H9 (cell line): ENCODE measurements at regions not wholly inside any gene's neighbourhood (a gene's known extent, or its start where the extent isn't known, plus 50 kb on each side); places are given as distances from the start of the nearest gene placed in this dataset.

Experiments used
- DNase-seq: peaks from one replicate; pipeline ENCODE4 v3.0.0-alpha.2; 2017
- H2AFZ ChIP-seq: one replicate; pipeline ENCODE4 v1.6.1; 2013; ENCODE audit warnings: mild to moderate bottlenecking, low read length, control low read depth, moderate library complexity
- H2AK5ac ChIP-seq: 2 replicates; pipeline ENCODE4 v1.6.1; 2013; ENCODE audit warnings: low read length, control low read depth, mixed read lengths; ENCODE audit not compliant: insufficient read length
- H2BK120ac ChIP-seq: one replicate; pipeline ENCODE4 v1.6.1; 2013; ENCODE audit warnings: low read depth, mild to moderate bottlenecking, low read length, control low read depth, inconsistent platforms; ENCODE audit not compliant: poor library complexity, severe bottlenecking
- H2BK12ac ChIP-seq: 2 replicates; pipeline ENCODE4 v1.6.1; 2013; ENCODE audit warnings: low read length, control low read depth, mixed read lengths, low read depth; ENCODE audit not compliant: insufficient read length
- H2BK15ac ChIP-seq: 2 replicates; pipeline ENCODE4 v1.6.1; 2013; ENCODE audit warnings: low read depth, low read length, control low read depth
- H2BK20ac ChIP-seq: one replicate; pipeline ENCODE4 v1.6.1; 2013; ENCODE audit warnings: low read depth, mild to moderate bottlenecking, low read length, control low read depth, inconsistent platforms; ENCODE audit not compliant: poor library complexity, severe bottlenecking
- H2BK5ac ChIP-seq: 2 replicates; pipeline ENCODE4 v1.6.1; 2013; ENCODE audit warnings: low read length, control low read depth, mixed read lengths; ENCODE audit not compliant: insufficient read length
- H3K14ac ChIP-seq: 2 replicates; pipeline ENCODE4 v1.6.1; 2013; ENCODE audit warnings: low read length, control low read depth; ENCODE audit not compliant: insufficient read depth
- H3K18ac ChIP-seq: 2 replicates; pipeline ENCODE4 v1.6.1; 2013; ENCODE audit warnings: low read depth, mild to moderate bottlenecking, mixed read lengths, low read length, control low read depth; ENCODE audit not compliant: insufficient read length
- H3K23ac ChIP-seq: 2 replicates; pipeline ENCODE4 v1.6.1; 2013; ENCODE audit warnings: low read length, control low read depth, mixed read lengths, low read depth; ENCODE audit not compliant: insufficient read length
- H3K23me2 ChIP-seq: 2 replicates; pipeline ENCODE4 v1.6.1; 2013; ENCODE audit warnings: low read depth, mild to moderate bottlenecking, mixed read lengths, low read length, control low read depth; ENCODE audit not compliant: insufficient read length, poor library complexity, severe bottlenecking
- H3K27ac ChIP-seq: 2 replicates; pipeline ENCODE4 v1.5.1; 2013; ENCODE audit warnings: low read length, control low read depth, mixed read lengths, low read depth; ENCODE audit not compliant: insufficient read length
- H3K27me3 ChIP-seq: 2 replicates; pipeline ENCODE4 v1.6.1; 2013; ENCODE audit warnings: low read length, control low read depth, inconsistent platforms; ENCODE audit not compliant: insufficient read depth
- H3K4ac ChIP-seq: 2 replicates; pipeline ENCODE4 v1.6.1; 2013; ENCODE audit warnings: low read depth, mild to moderate bottlenecking, control low read depth, inconsistent platforms, low read length, moderate library complexity
- H3K4me1 ChIP-seq: 2 replicates; pipeline ENCODE4 v1.6.1; 2013; ENCODE audit warnings: low read length, control low read depth, inconsistent platforms; ENCODE audit not compliant: insufficient read depth
- H3K4me2 ChIP-seq: 2 replicates; pipeline ENCODE4 v1.6.1; 2013; ENCODE audit warnings: low read length, control low read depth, mixed read lengths; ENCODE audit not compliant: insufficient read length, insufficient read depth
- H3K56ac ChIP-seq: 2 replicates; pipeline ENCODE4 v1.6.1; 2013; ENCODE audit warnings: low read depth, mild to moderate bottlenecking, mixed read lengths, low read length, control low read depth; ENCODE audit not compliant: insufficient read length
- H3K79me1 ChIP-seq: 2 replicates; pipeline ENCODE4 v1.6.1; 2013; ENCODE audit warnings: low read depth, mild to moderate bottlenecking, moderate library complexity, low read length, control low read depth, inconsistent platforms; ENCODE audit not compliant: insufficient read depth, poor library complexity, severe bottlenecking
- H3K79me2 ChIP-seq: 2 replicates; pipeline ENCODE4 v1.6.1; 2013; ENCODE audit warnings: low read length, control low read depth, inconsistent platforms; ENCODE audit not compliant: insufficient read depth
- H3K9ac ChIP-seq: 2 replicates; pipeline ENCODE4 v1.6.1; 2013; ENCODE audit warnings: low read length, control low read depth, mixed read lengths; ENCODE audit not compliant: insufficient read length; ENCODE audit errors: extremely low read depth
- H3K9me3 ChIP-seq: one replicate; pipeline ENCODE4 v1.6.1; 2013; ENCODE audit warnings: low read depth, low read length, inconsistent platforms; ENCODE audit not compliant: control insufficient read depth
- H3T11ph ChIP-seq: one replicate; pipeline ENCODE4 v1.6.1; 2013; ENCODE audit warnings: mild to moderate bottlenecking, low read length, control low read depth, inconsistent platforms
- H4K20me1 ChIP-seq: one replicate; pipeline ENCODE4 v1.6.1; 2013; ENCODE audit not compliant: control insufficient read depth, insufficient read length, insufficient read depth
- H4K5ac ChIP-seq: 2 replicates; pipeline ENCODE4 v1.6.1; 2013; ENCODE audit warnings: low read depth, mild to moderate bottlenecking, mixed read lengths, low read length, control low read depth; ENCODE audit not compliant: insufficient read length
- H4K8ac ChIP-seq: replicated peaks from 2 replicates; pipeline ENCODE4 v1.6.1; 2013; ENCODE audit warnings: low read length, control low read depth, mixed read lengths, low read depth; ENCODE audit not compliant: insufficient read length
- H4K91ac ChIP-seq: 2 replicates; pipeline ENCODE4 v1.6.1; 2013; ENCODE audit warnings: low read depth, mild to moderate bottlenecking, moderate library complexity, mixed read lengths, low read length, control low read depth; ENCODE audit not compliant: insufficient read length
- H3K27ac Mint-ChIP-seq, 3 experiments: 2 replicates in 2 of 3; 3 replicates in 1 of 3; pipeline ENCODE4 v1.8.0; 2020 to 2021; ENCODE audit warnings: mixed read lengths in 3 of 3, mild to moderate bottlenecking in 1 of 3, moderate library complexity in 1 of 3
- H3K27me3 Mint-ChIP-seq: 2 replicates; pipeline ENCODE4 v1.8.0; 2021; ENCODE audit warnings: low read depth, mild to moderate bottlenecking, moderate library complexity, mixed read lengths
- H3K36me3 Mint-ChIP-seq, 3 experiments: 2 replicates in 2 of 3; 3 replicates in 1 of 3; pipeline ENCODE4 v1.8.0; 2020 to 2021; ENCODE audit warnings: low read depth in 3 of 3, mixed read lengths in 3 of 3; ENCODE audit not compliant: insufficient read depth in 1 of 3
- H3K4me1 Mint-ChIP-seq, 2 experiments: 2 replicates each; pipeline ENCODE4 v1.8.0; 2020; ENCODE audit warnings: mixed read lengths in 2 of 2
- H3K4me3 Mint-ChIP-seq, 2 experiments: 2 replicates in 1 of 2; 3 replicates in 1 of 2; pipeline ENCODE4 v1.8.0; 2020 to 2021; ENCODE audit warnings: mild to moderate bottlenecking in 2 of 2, mixed read lengths in 2 of 2, moderate library complexity in 1 of 2
- H3K9me3 Mint-ChIP-seq, 2 experiments: 2 replicates in 1 of 2; 3 replicates in 1 of 2; pipeline ENCODE4 v1.8.0; 2020; ENCODE audit warnings: mild to moderate bottlenecking in 2 of 2, mixed read lengths in 2 of 2, moderate library complexity in 1 of 2
- WGBS: extraction: QIAGEN DNeasy Blood & Tissue Kit; methylation state at CpG from one replicate; pipeline ENCODE4 v1.1.7; 2013; ENCODE audit warnings: missing lambda C conversion rate, low lambda C conversion rate, mixed read lengths; ENCODE audit not compliant: insufficient read length; ENCODE audit errors: extremely low coverage; 5-methylcytosine and 5-hydroxymethylcytosine counted together
- TF ChIP-seq, protein P1 (sequence below): fragments of 200-600 bp; sonication (generic); conservative IDR thresholded peaks from 3 replicates; pipeline ENCODE4 v1.8.0; 2021; ENCODE audit warnings: antibody characterized with exemption, mild to moderate bottlenecking

DNA sequence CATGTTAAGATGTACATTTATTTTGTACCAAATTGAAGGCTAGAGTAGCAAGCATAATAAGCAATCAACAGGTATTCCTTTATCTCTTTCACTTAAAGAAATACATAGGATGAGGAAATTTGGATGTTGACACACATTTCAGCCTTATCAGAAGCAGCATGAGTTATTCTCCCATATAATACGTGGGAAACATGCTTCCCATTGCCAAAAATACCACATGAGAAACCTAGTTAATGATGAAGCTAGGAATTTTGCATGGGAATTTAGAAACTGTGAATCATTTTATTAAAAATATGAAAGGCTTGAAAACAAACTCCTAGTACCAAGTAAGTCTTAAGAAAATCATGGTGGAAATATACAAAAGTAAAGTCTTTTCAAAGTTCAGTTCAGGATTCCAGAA is 751.8 kb downstream of the TSN start:
- Histone ChIP-seq H3K18ac (no peak overlapping the region), H2AK5ac (no peak overlapping the region), H3K79me2 (no peaks in the 10 kb centered on the region), H3K27me3 (no peaks in the 10 kb centered on the region), H2AFZ (no peak overlapping the region), H3K9ac (no peak overlapping the region), H4K8ac (no peak overlapping the region), H3K4me2 (no peak overlapping the region), H3K4me1 (no peaks in the 10 kb centered on the region), H3K4ac (no peak overlapping the region), H3K27ac (no peak overlapping the region), H2BK120ac (no peak overlapping the region), H2BK15ac (no peak overlapping the region), H3K9me3 (no peaks in the 10 kb centered on the region), H3K23ac (no peak overlapping the region), H3K79me1 (no peaks in the 10 kb centered on the region), H3K23me2 (no peaks in the 10 kb centered on the region), H2BK5ac (no peak overlapping the region), H3K56ac (no peak overlapping the region), H4K5ac (no peak overlapping the region), H2BK12ac (no peak overlapping the region), H4K91ac (no peak overlapping the region), H4K20me1 (no peaks in the 10 kb centered on the region), H3T11ph (no peak overlapping the region), H3K14ac (no peak overlapping the region), H2BK20ac (no peak overlapping the region)
- no CpG with 5 or more reads among the region's 1 CpG for WGBS
- TF ChIP-seq, protein P1, sequence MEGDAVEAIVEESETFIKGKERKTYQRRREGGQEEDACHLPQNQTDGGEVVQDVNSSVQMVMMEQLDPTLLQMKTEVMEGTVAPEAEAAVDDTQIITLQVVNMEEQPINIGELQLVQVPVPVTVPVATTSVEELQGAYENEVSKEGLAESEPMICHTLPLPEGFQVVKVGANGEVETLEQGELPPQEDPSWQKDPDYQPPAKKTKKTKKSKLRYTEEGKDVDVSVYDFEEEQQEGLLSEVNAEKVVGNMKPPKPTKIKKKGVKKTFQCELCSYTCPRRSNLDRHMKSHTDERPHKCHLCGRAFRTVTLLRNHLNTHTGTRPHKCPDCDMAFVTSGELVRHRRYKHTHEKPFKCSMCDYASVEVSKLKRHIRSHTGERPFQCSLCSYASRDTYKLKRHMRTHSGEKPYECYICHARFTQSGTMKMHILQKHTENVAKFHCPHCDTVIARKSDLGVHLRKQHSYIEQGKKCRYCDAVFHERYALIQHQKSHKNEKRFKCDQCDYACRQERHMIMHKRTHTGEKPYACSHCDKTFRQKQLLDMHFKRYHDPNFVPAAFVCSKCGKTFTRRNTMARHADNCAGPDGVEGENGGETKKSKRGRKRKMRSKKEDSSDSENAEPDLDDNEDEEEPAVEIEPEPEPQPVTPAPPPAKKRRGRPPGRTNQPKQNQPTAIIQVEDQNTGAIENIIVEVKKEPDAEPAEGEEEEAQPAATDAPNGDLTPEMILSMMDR = no peak
- Mint-ChIP-seq H3K27me3 (no peaks in the 10 kb centered on the region), H3K9me3 (no peaks in the 10 kb centered on the region), H3K4me1 (peaks cover 0 to 15% of the 10 kb centered on the region in 2 experiments; a peak in 2 of 4 replicates), H3K27ac (no peak overlapping the region), H3K36me3 (no peaks in the 10 kb centered on the region), H3K4me3 (no peak overlapping the region)
- DNase-seq = no peak
